H9 (cell line): ENCODE measurements at regions not wholly inside any gene's neighbourhood (a gene's known extent, or its start where the extent isn't known, plus 50 kb on each side); places are given as distances from the start of the nearest gene placed in this dataset.

Experiments
- DNase-seq: peaks from one replicate; pipeline ENCODE4 v3.0.0-alpha.2; 2017
- H2AFZ ChIP-seq: one replicate; pipeline ENCODE4 v1.6.1; 2013; ENCODE audit warnings: mild to moderate bottlenecking, low read length, control low read depth, moderate library complexity
- H2AK5ac ChIP-seq: 2 replicates; pipeline ENCODE4 v1.6.1; 2013; ENCODE audit warnings: low read length, control low read depth, mixed read lengths; ENCODE audit not compliant: insufficient read length
- H2BK120ac ChIP-seq: one replicate; pipeline ENCODE4 v1.6.1; 2013; ENCODE audit warnings: low read depth, mild to moderate bottlenecking, low read length, control low read depth, inconsistent platforms; ENCODE audit not compliant: poor library complexity, severe bottlenecking
- H2BK12ac ChIP-seq: 2 replicates; pipeline ENCODE4 v1.6.1; 2013; ENCODE audit warnings: low read length, control low read depth, mixed read lengths, low read depth; ENCODE audit not compliant: insufficient read length
- H2BK15ac ChIP-seq: 2 replicates; pipeline ENCODE4 v1.6.1; 2013; ENCODE audit warnings: low read depth, low read length, control low read depth
- H2BK20ac ChIP-seq: one replicate; pipeline ENCODE4 v1.6.1; 2013; ENCODE audit warnings: low read depth, mild to moderate bottlenecking, low read length, control low read depth, inconsistent platforms; ENCODE audit not compliant: poor library complexity, severe bottlenecking
- H2BK5ac ChIP-seq: 2 replicates; pipeline ENCODE4 v1.6.1; 2013; ENCODE audit warnings: low read length, control low read depth, mixed read lengths; ENCODE audit not compliant: insufficient read length
- H3K14ac ChIP-seq: 2 replicates; pipeline ENCODE4 v1.6.1; 2013; ENCODE audit warnings: low read length, control low read depth; ENCODE audit not compliant: insufficient read depth
- H3K18ac ChIP-seq: 2 replicates; pipeline ENCODE4 v1.6.1; 2013; ENCODE audit warnings: low read depth, mild to moderate bottlenecking, mixed read lengths, low read length, control low read depth; ENCODE audit not compliant: insufficient read length
- H3K23ac ChIP-seq: 2 replicates; pipeline ENCODE4 v1.6.1; 2013; ENCODE audit warnings: low read length, control low read depth, mixed read lengths, low read depth; ENCODE audit not compliant: insufficient read length
- H3K23me2 ChIP-seq: 2 replicates; pipeline ENCODE4 v1.6.1; 2013; ENCODE audit warnings: low read depth, mild to moderate bottlenecking, mixed read lengths, low read length, control low read depth; ENCODE audit not compliant: insufficient read length, poor library complexity, severe bottlenecking
- H3K27ac ChIP-seq: 2 replicates; pipeline ENCODE4 v1.5.1; 2013; ENCODE audit warnings: low read length, control low read depth, mixed read lengths, low read depth; ENCODE audit not compliant: insufficient read length
- H3K27me3 ChIP-seq: 2 replicates; pipeline ENCODE4 v1.6.1; 2013; ENCODE audit warnings: low read length, control low read depth, inconsistent platforms; ENCODE audit not compliant: insufficient read depth
- H3K4ac ChIP-seq: 2 replicates; pipeline ENCODE4 v1.6.1; 2013; ENCODE audit warnings: low read depth, mild to moderate bottlenecking, control low read depth, inconsistent platforms, low read length, moderate library complexity
- H3K4me1 ChIP-seq: 2 replicates; pipeline ENCODE4 v1.6.1; 2013; ENCODE audit warnings: low read length, control low read depth, inconsistent platforms; ENCODE audit not compliant: insufficient read depth
- H3K4me2 ChIP-seq: 2 replicates; pipeline ENCODE4 v1.6.1; 2013; ENCODE audit warnings: low read length, control low read depth, mixed read lengths; ENCODE audit not compliant: insufficient read length, insufficient read depth
- H3K56ac ChIP-seq: 2 replicates; pipeline ENCODE4 v1.6.1; 2013; ENCODE audit warnings: low read depth, mild to moderate bottlenecking, mixed read lengths, low read length, control low read depth; ENCODE audit not compliant: insufficient read length
- H3K79me1 ChIP-seq: 2 replicates; pipeline ENCODE4 v1.6.1; 2013; ENCODE audit warnings: low read depth, mild to moderate bottlenecking, moderate library complexity, low read length, control low read depth, inconsistent platforms; ENCODE audit not compliant: insufficient read depth, poor library complexity, severe bottlenecking
- H3K79me2 ChIP-seq: 2 replicates; pipeline ENCODE4 v1.6.1; 2013; ENCODE audit warnings: low read length, control low read depth, inconsistent platforms; ENCODE audit not compliant: insufficient read depth
- H3K9ac ChIP-seq: 2 replicates; pipeline ENCODE4 v1.6.1; 2013; ENCODE audit warnings: low read length, control low read depth, mixed read lengths; ENCODE audit not compliant: insufficient read length; ENCODE audit errors: extremely low read depth
- H3K9me3 ChIP-seq: one replicate; pipeline ENCODE4 v1.6.1; 2013; ENCODE audit warnings: low read depth, low read length, inconsistent platforms; ENCODE audit not compliant: control insufficient read depth
- H3T11ph ChIP-seq: one replicate; pipeline ENCODE4 v1.6.1; 2013; ENCODE audit warnings: mild to moderate bottlenecking, low read length, control low read depth, inconsistent platforms
- H4K20me1 ChIP-seq: one replicate; pipeline ENCODE4 v1.6.1; 2013; ENCODE audit not compliant: control insufficient read depth, insufficient read length, insufficient read depth
- H4K5ac ChIP-seq: 2 replicates; pipeline ENCODE4 v1.6.1; 2013; ENCODE audit warnings: low read depth, mild to moderate bottlenecking, mixed read lengths, low read length, control low read depth; ENCODE audit not compliant: insufficient read length
- H4K8ac ChIP-seq: replicated peaks from 2 replicates; pipeline ENCODE4 v1.6.1; 2013; ENCODE audit warnings: low read length, control low read depth, mixed read lengths, low read depth; ENCODE audit not compliant: insufficient read length
- H4K91ac ChIP-seq: 2 replicates; pipeline ENCODE4 v1.6.1; 2013; ENCODE audit warnings: low read depth, mild to moderate bottlenecking, moderate library complexity, mixed read lengths, low read length, control low read depth; ENCODE audit not compliant: insufficient read length
- H3K27ac Mint-ChIP-seq, 3 experiments: 2 replicates in 2 of 3; 3 replicates in 1 of 3; pipeline ENCODE4 v1.8.0; 2020 to 2021; ENCODE audit warnings: mixed read lengths in 3 of 3, mild to moderate bottlenecking in 1 of 3, moderate library complexity in 1 of 3
- H3K27me3 Mint-ChIP-seq: 2 replicates; pipeline ENCODE4 v1.8.0; 2021; ENCODE audit warnings: low read depth, mild to moderate bottlenecking, moderate library complexity, mixed read lengths
- H3K36me3 Mint-ChIP-seq, 3 experiments: 2 replicates in 2 of 3; 3 replicates in 1 of 3; pipeline ENCODE4 v1.8.0; 2020 to 2021; ENCODE audit warnings: low read depth in 3 of 3, mixed read lengths in 3 of 3; ENCODE audit not compliant: insufficient read depth in 1 of 3
- H3K4me1 Mint-ChIP-seq, 2 experiments: 2 replicates each; pipeline ENCODE4 v1.8.0; 2020; ENCODE audit warnings: mixed read lengths in 2 of 2
- H3K4me3 Mint-ChIP-seq, 2 experiments: 2 replicates in 1 of 2; 3 replicates in 1 of 2; pipeline ENCODE4 v1.8.0; 2020 to 2021; ENCODE audit warnings: mild to moderate bottlenecking in 2 of 2, mixed read lengths in 2 of 2, moderate library complexity in 1 of 2
- H3K9me3 Mint-ChIP-seq, 2 experiments: 2 replicates in 1 of 2; 3 replicates in 1 of 2; pipeline ENCODE4 v1.8.0; 2020; ENCODE audit warnings: mild to moderate bottlenecking in 2 of 2, mixed read lengths in 2 of 2, moderate library complexity in 1 of 2
- WGBS: extraction: QIAGEN DNeasy Blood & Tissue Kit; methylation state at CpG from one replicate; pipeline ENCODE4 v1.1.7; 2013; ENCODE audit warnings: missing lambda C conversion rate, low lambda C conversion rate, mixed read lengths; ENCODE audit not compliant: insufficient read length; ENCODE audit errors: extremely low coverage; 5-methylcytosine and 5-hydroxymethylcytosine counted together
- TF ChIP-seq, protein P1 (sequence below): fragments of 200-600 bp; sonication (generic); conservative IDR thresholded peaks from 3 replicates; pipeline ENCODE4 v1.8.0; 2021; ENCODE audit warnings: antibody characterized with exemption, mild to moderate bottlenecking

DNA sequence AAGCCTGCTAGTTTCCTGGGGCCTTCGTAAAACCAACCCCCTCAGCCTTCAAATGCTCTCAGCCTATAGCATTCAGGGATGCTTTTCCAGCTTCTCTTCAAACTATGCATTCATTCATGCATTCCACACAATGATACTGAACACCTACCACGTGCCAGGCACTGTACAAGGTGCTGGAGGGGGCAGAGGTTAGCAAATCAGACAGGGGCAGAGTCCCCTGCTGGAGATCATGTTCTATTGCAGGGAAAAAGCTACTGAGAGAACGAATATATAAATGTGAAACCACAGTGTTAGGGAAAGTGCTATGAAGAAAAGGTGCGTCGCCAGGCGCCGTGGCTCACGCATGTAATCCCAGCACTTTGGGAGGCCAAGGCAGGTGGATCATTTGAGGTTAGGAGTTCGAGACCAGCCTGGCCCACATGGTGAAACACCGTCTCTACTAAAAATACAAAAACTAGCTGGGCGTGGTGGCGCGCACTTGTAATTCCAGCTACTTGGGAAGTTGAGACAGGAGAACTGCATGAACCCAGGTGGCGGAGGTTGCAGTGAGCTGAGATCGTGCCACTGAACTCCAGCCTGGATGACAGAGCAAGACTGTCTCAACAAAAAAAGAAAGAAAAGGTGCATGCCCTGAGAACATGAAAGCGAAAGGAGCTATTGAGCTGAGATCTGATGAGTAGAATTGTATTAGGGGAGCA is 64.6 kb upstream of the CALN1 start:
- Histone ChIP-seq H3K79me1 (no peaks in the 10 kb centered on the region), H3T11ph (no peak overlapping the region), H2BK12ac (no peak overlapping the region), H3K23ac (no peak overlapping the region), H4K91ac (no peak overlapping the region), H4K5ac (no peak overlapping the region), H2BK15ac (no peak overlapping the region), H4K8ac (no peak overlapping the region), H3K18ac (no peak overlapping the region), H3K27ac (no peak overlapping the region), H3K14ac (no peak overlapping the region), H3K9ac (no peak overlapping the region), H2BK20ac (no peak overlapping the region), H3K56ac (no peak overlapping the region), H2BK120ac (no peak overlapping the region), H3K4me1 (no peaks in the 10 kb centered on the region), H3K27me3 (no peaks in the 10 kb centered on the region), H2BK5ac (no peak overlapping the region), H3K9me3 (no peaks in the 10 kb centered on the region), H3K4me2 (no peak overlapping the region), H3K23me2 (no peaks in the 10 kb centered on the region), H2AK5ac (no peak overlapping the region), H3K4ac (no peak overlapping the region), H3K79me2 (no peaks in the 10 kb centered on the region), H4K20me1 (no peaks in the 10 kb centered on the region), H2AFZ (no peak overlapping the region)
- Mint-ChIP-seq H3K27ac (no peak overlapping the region), H3K36me3 (peaks cover 0 to 6% (median 0%) of the 10 kb centered on the region in 3 experiments; a peak in 1 of 7 replicates), H3K9me3 (peaks cover 8 to 13% of the 10 kb centered on the region in 2 experiments), H3K4me1 (no peaks in the 10 kb centered on the region), H3K4me3 (no peak overlapping the region), H3K27me3 (no peaks in the 10 kb centered on the region; the same call in none of the 2 replicates)
- no CpG with 5 or more reads among the region's 16 CpGs for WGBS
- DNase-seq, result no peak
- TF ChIP-seq, protein P1, sequence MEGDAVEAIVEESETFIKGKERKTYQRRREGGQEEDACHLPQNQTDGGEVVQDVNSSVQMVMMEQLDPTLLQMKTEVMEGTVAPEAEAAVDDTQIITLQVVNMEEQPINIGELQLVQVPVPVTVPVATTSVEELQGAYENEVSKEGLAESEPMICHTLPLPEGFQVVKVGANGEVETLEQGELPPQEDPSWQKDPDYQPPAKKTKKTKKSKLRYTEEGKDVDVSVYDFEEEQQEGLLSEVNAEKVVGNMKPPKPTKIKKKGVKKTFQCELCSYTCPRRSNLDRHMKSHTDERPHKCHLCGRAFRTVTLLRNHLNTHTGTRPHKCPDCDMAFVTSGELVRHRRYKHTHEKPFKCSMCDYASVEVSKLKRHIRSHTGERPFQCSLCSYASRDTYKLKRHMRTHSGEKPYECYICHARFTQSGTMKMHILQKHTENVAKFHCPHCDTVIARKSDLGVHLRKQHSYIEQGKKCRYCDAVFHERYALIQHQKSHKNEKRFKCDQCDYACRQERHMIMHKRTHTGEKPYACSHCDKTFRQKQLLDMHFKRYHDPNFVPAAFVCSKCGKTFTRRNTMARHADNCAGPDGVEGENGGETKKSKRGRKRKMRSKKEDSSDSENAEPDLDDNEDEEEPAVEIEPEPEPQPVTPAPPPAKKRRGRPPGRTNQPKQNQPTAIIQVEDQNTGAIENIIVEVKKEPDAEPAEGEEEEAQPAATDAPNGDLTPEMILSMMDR, result peak; percentile 54; the same call in 2 of the 3 replicates
